ENCODE measurements at regions not wholly inside any gene's neighbourhood (a gene's known extent, or its start where the extent isn't known, plus 50 kb on each side); places are given as distances from the start of the nearest gene placed in this dataset.

GRCh38 chr12:111156304-111156703 lies 212.6 kb downstream of the PHETA1 start:
- Histone ChIP-seq H3K36me3 (no peaks in the 10 kb centered on the region), H3K27me3 (peaks cover 5% of the 10 kb centered on the region), H3K4me1 (no peaks in the 10 kb centered on the region), H3K4me3 (no peak overlapping the region), H3K9me3 (no peaks in the 10 kb centered on the region), H3K27ac (no peak overlapping the region)
- in situ Hi-C loops (cut with MboI; ENCODE audit: low pct_ligation_motif_present in 1 of 4, low pct_unique_long_range_greater_than_20kb in 1 of 4, low sequenced_read_pairs in 3 of 4) (no loop called here), intact Hi-C loops (cut with DNase I; ENCODE audit: low total_unique reads) (no loop called here)
- no peak for DNase-seq
- 71 to 84% methylated on average over 1 to 3 of the region's 3 CpGs for WGBS, 2 donors (ENCODE audit: low coverage in 1 of 2)
- no peak for TF ChIP-seq POLR2A (IDR thresholded peaks at IDR 0.05)
- no peak for TF ChIP-seq EP300 (IDR thresholded peaks at IDR 0.05; ENCODE audit: low read depth)
- TF ChIP-seq POLR2AphosphoS5 (IDR thresholded peaks at IDR 0.05) = no peak
- no peak for TF ChIP-seq CTCF (IDR thresholded peaks at IDR 0.05)

- peaks cover 0 to 2% (median 0%) of the 10 kb centered on the region in 4 donors for H3K4me1 ChIP-seq
- in situ Hi-C loops (cut with MboI; ENCODE audit: low pct_ligation_motif_present in 1 of 4, low pct_unique_long_range_greater_than_20kb in 1 of 4, low sequenced_read_pairs in 3 of 4) (no loop called here), intact Hi-C loops (cut with DNase I; ENCODE audit: low total_unique reads) (no loop called here)
- no peak overlapping the region for H3K4me3 ChIP-seq
- no peaks in the 10 kb centered on the region for H3K9me3 ChIP-seq
- no peak overlapping the region for H3K27ac ChIP-seq
- TF ChIP-seq CTCF (IDR thresholded peaks at IDR 0.05) (no peak), EP300 (IDR thresholded peaks at IDR 0.05; ENCODE audit: low read depth) (no peak), POLR2A (IDR thresholded peaks at IDR 0.05) (no peak), POLR2AphosphoS5 (IDR thresholded peaks at IDR 0.05) (no peak)
- H3K27me3 ChIP-seq = peaks cover 5% of the 10 kb centered on the region
- DNase-seq = no peak
- WGBS, 2 donors (ENCODE audit: low coverage in 1 of 2) = 86 to 87% methylated on average over 5 to 8 of the region's 8 CpGs
- H3K36me3 ChIP-seq = no peaks in the 10 kb centered on the region
These were observed 213.4 kb downstream of the PHETA1 start for GRCh38 chr12:111155521-111155920.

- WGBS, 2 donors (ENCODE audit: low coverage in 1 of 2) = 79 to 89% methylated on average over 3 of the region's 3 CpGs
- H3K27me3 ChIP-seq = peaks cover 5% of the 10 kb centered on the region
- DNase-seq = no peak
- H3K9me3 ChIP-seq = no peaks in the 10 kb centered on the region
- no peak overlapping the region for H3K4me3 ChIP-seq
- H3K4me1 ChIP-seq = peaks cover 0 to 7% (median 0%) of the 10 kb centered on the region in 4 donors
- intact Hi-C loops (cut with DNase I; ENCODE audit: low total_unique reads) (no loop called here), in situ Hi-C loops (cut with MboI; ENCODE audit: low pct_ligation_motif_present in 1 of 4, low pct_unique_long_range_greater_than_20kb in 1 of 4, low sequenced_read_pairs in 3 of 4) (no loop called here)
- no peak overlapping the region for H3K27ac ChIP-seq
- no peak for TF ChIP-seq EP300 (IDR thresholded peaks at IDR 0.05; ENCODE audit: low read depth)
- TF ChIP-seq POLR2AphosphoS5 (IDR thresholded peaks at IDR 0.05) = no peak
- no peaks in the 10 kb centered on the region for H3K36me3 ChIP-seq
These were observed 213.9 kb downstream of the PHETA1 start for GRCh38 chr12:111155020-111155419.

- Histone ChIP-seq H3K36me3 (no peaks in the 10 kb centered on the region), H3K4me3 (no peak overlapping the region), H3K4me1 (peaks cover 0 to 8% (median 0%) of the 10 kb centered on the region in 4 donors), H3K27me3 (peaks cover 5% of the 10 kb centered on the region), H3K27ac (no peak overlapping the region), H3K9me3 (no peaks in the 10 kb centered on the region)
- in situ Hi-C loops (cut with MboI; ENCODE audit: low pct_ligation_motif_present in 1 of 4, low pct_unique_long_range_greater_than_20kb in 1 of 4, low sequenced_read_pairs in 3 of 4) = no loop called here
- DNase-seq = no peak
- 56 to 68% methylated on average over 11 to 19 of the region's 19 CpGs for WGBS, 2 donors (ENCODE audit: low coverage in 1 of 2)
- intact Hi-C loops (cut with DNase I; ENCODE audit: low total_unique reads) = no loop called here
- TF ChIP-seq CTCF (IDR thresholded peaks at IDR 0.05) (no peak), POLR2A (IDR thresholded peaks at IDR 0.05) (no peak), EP300 (IDR thresholded peaks at IDR 0.05; ENCODE audit: low read depth) (no peak), POLR2AphosphoS5 (IDR thresholded peaks at IDR 0.05) (no peak)
These were observed 214.6 kb downstream of the PHETA1 start for GRCh38 chr12:111154147-111154834.

Data from transverse colon (tissue), 4 donors.